HG02870 (cell line): ENCODE measurements at regions not wholly inside any gene's neighbourhood (a gene's known extent, or its start where the extent isn't known, plus 50 kb on each side); places are given as distances from the start of the nearest gene placed in this dataset.

Experiments
- ATAC-seq: cut with Tn5 transposase; IDR thresholded peaks from one replicate; pipeline ENCODE4 v1.9.1; 2021; ENCODE audit warnings: mild to moderate bottlenecking, moderate library complexity; ENCODE audit not compliant: unreplicated experiment

DNA sequence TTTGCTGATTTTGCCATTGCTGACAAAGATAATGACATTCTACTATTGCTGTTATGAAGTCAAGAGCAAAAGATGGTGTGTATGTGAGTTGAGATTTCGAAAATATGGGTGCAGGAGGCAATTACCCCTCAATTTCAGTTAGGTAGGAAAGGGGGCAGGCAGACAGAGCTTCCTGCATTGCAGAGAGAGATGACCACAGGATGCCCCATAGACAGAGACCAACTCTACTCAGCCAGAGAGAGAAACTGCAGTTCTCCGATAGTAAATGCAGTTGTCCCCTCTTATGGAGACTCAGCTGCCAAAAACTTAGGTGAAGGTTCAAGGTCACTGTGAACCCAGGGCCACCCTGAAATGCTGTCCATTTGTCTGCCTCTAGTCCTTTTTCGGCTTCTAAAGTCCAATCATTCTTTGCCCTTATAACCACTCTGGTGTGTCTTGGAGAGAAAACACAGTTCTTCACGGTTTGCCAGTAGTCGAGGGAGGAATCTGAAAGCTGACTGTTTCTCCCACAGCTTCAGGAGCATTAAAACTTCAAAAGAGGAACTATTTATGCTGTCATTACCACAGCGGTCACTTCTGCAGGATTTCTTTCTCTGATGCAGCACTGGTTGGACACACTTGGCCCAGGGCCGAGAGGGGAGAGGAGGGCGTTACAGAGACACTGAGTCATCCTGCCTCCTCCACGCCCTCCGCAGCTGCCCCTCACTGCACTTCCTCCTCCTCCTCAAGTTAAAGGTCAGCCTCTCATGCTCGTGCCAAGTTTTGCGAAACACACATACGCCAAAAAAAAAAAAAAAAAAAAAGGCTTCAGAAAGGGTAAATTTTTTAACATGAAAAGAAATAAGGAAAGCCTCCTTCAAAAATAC is 264.3 kb downstream of the FOXO1 start:
- peak; percentile 91 for ATAC-seq

DNA sequence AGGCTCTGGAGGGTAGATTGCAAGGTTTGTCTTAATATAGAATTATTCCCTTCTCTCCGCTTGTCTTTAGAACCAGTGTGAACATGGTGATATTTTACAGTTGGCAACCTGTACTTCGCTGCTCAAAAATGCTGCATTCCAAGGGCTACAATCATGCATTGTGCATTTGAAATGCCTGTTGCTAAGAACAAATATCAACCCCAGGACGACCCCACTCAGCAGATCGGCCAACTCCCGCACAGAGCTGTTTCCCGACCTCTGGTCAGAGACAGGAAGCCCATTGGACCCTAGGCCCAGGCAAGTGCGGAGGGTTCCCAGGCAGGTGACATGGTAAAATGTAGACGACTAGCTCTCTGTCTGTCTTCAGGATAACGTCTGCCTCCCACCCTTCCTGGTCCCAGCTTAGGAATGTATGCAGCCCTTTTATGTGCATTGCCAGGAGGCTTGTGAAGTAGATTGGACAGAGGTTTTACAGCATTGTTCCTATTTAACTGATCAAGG is 263.5 kb downstream of the FOXO1 start:
- no peak for ATAC-seq

DNA sequence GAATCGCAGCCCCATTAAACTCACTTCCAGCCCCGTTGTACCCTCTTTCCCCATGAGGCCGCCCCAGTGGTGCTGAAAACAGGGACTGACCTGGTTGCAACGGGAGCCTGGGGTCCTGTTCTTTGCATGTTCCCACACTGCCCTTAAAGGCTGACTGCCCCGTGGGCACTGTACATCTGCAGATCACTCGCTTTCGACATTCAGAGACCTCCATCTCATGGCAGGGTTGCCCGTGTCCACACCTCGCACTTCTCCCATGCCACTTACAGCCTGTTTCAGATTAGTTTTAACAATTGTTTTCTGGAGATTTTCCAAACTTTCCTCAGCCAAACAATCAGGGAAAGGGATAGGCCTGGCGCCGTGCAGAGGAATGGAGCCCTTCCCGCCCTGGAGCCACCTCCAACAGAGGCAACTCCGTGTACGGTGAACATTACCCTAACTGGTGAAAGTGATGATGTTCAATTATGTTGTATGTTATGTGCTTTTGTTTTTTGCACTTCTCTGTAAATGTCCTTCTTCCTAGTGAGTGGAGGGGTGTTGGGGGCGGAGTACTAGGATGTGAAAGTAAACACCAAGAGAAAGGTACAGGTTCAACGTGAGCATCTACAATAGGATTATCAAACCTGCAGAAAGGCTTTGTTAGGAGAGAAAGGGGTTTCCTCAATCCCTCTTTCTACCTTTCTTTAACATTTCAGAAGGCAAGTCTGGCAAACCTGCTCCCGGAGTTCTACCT is 262.8 kb downstream of the FOXO1 start:
- no peak for ATAC-seq

DNA sequence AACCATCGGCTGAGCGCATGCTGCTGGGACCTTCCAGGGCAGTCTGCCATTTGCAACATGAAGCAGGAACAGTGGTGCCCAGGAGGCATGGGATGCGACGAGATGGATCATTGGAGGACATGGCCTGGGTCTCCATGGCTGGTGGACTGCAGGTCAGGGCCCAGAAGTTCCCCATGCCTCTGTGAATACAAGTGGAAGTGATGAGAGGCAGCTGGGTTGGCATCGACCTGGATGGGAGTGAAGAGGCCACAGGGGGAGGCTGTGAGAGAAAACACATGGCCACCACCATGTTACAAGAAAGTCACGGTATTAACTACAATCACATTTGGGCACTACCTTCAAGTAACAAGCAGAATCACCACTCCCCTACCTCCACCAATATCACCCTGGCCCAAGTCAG is 262.0 kb downstream of the FOXO1 start:
- ATAC-seq: no peak

DNA sequence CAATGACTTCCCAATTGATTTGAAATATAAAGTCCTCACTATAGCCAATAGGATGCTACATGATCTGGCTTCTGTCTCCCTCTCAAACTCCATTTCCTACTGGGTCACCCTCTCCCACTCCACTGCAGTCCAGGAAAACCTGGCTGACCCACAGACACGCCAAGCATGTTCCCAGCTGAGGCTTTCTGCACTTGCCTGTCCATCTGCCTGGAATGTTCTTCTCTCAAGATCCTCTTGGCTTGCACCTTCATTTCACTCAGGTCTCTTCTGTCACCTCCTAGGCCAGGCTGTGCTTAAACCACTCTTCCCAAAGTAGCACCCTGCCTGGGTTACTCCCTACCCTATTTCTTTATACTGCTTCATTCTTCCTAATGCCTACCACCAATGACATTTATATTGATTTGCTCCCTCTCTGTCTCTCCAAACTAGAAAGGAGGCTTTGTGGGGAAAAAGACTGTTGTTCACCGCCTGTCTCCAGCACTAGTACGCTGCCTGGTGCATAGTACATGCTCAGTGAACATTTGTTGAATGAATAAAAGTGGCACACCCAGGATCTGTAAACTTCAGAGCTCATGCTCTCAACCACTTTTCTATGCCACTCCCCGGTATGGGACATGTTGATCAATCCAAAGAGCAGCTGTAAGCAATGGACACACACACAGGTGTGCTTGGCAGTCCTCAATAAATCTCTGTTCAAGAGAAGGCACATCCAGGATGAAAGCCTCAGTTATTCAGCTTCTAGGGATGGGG is 261.3 kb downstream of the FOXO1 start:
- ATAC-seq: no peak

DNA sequence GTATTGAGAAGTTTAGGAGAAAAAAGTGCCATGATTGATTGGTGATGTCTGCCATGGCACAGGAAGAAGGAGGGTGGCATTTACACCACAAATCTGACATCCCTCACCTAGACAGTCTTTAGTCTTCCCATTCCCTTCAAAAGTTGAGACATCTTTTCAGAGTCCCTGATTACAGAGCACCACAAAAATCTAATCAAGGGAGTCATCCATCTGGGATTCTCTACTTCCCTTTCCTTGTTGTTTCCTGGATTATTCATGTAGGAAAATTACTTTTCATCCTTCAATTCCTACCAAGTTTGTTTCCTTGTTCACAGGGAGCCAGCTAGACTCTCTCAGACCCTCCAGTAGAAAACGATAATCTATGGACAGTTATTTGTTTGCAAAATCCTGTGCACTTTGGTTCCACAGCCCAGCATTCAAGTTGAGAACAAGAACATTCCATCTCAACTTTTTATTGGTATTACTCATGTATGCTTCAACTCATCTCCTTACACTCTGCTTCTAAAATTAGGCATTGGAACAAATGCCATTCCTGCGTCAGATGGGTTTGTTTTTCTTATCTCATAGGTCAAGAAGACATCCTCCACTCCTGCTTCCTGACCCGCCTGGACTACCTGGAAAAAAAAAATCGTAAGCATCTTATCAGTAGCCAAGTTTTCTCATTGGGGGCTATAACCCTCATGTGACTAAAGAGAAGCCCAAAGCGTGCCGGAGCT is 259.9 kb downstream of the FOXO1 start:
- no peak for ATAC-seq

DNA sequence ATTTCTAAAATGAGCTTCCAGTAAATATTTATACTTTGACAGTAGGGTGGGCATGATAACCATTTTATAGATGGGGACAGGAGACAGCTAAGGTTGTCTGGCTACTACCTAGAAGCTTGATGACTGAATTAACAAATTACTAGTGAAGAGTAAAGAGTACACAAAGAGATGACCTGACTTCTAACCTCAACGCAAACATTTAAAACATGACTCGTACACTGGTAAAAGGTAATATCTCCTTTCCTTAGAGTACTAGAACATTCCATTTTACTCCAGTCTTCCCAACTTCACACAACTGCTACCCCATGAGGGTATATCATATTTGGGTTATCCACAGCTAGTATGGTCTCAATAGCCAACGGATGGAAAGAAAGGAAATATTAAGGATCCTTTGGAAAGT is 258.9 kb downstream of the FOXO1 start:
- no peak for ATAC-seq

DNA sequence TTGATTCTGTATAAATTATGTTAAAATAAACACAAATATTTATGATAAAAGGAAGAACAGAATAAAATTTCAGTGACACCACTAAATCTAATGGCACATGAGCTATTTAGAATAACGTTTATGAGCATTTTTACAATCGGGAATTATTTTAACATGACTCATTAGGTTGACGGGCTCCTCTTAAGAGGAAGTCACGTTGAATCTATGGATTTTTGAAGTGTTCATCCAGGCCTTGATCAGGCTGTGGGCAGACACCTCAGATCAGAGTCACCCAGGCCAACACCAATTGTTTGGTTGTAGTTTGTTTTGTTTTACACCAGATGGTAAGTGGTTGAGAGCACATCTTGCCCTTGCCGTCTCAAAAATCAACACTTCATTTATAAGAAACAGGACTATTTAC is 257.8 kb downstream of the FOXO1 start:
- ATAC-seq: no peak

DNA sequence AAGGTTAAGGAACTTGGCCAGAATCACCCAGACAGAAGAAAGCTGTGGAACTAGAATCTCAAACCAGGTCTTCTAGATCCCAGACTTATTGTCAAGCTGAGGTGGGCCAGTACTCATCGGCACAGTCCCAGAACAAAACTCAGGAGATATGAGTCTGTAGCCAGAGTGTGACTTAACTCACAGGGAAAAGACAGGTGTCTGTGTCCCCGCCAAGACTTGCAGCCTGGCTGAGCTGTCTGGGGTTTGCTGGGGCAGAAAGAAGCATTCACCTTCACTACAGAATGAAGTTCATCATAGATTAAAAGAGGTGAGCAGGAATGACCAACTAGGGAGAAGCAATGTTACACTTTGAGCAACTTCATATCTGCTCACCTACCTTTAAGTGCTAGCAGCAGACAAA is 257.2 kb downstream of the FOXO1 start:
- ATAC-seq: no peak

DNA sequence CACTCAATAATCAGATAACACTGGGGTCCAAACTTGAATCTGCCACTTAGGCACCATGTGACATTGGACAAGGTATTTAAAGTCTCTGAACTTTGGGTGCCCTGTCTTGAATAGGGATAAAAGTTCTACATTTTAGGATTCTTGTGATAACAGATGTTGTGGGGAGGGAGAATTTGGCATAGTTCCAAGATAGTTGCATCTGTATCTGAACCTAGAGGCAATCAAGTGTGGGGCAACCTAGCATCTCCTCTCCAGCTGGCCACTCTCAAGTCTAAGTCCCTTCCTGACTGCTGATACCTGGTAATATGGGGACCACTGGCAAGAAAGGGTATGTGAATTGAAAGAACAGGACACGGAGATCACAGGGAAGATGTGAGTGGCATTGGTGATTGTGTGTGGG is 256.1 kb downstream of the FOXO1 start:
- ATAC-seq: no peak

DNA sequence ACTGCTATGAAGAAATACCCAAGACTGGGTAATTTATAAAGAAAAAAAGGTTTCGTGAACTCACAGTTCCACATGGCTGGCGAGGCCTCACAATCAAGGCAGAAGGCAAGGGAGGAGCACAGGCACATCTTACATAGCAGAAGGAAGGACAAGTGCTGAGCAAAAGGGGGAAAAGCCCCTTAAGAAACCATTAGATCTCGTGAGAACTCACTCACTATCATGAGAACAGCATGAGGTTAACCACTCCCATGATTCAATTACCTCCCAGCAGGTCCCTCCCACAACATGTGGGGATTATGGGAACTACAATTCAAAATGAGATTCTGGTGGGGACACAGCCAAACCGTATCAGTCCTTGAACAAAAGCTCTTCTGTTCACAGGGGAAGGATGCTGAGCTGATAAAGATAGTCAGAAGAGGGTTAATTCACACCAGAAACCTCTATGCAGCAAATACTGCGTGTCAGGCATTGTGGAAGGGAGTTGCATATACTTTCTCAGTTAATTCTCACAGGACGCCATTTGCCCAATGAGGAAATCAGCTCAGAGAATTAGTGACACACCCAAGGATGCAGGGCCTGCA is 246.2 kb downstream of the FOXO1 start:
- no peak for ATAC-seq

DNA sequence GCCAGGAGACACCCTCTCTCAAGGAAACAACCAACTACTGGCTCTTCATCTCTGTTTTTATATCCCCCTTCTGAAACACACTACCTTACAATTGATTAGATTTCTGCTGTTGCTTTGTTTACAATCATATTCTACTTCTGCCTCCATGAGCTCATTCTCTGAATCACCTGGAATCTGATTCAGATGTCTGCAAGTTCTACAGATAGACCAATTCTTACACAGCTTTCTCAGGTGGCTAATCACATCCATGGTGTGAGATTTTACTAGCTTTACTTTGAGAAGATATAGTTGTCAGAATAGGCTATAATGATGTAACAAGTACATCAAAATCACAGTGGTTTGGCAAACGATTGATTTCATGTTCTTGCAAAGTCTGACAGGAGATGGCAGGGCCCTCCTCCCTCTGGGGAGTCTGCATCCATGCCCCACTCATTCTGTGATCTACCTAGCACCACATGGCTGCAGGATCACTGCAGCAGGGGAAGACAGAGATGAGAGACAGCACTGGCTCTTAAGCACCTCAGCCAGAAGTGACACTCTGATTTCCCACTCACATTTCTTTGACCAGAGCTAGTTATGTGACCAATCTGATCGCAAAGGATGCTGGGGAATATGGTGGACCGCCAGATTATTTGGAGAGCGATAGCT is 243.7 kb downstream of the FOXO1 start:
- ATAC-seq: no peak

DNA sequence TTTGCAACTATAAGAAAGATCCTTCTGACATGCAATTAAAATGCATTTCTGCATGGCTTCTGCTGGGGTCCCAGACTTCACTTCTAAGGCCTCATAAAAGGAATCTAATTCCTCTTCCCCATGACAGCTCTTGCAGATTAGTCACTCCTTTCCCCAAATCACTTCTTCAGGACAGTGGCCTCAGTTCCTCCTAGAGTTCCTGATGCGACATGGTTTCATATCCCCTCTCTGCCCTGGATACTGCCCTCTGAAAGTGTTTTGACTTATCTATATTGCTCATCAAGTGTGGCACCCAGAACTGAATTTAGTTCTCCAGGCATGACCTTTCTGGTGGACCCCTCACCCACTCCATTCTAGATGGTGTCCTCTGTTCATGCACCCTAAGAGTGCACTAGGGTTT is 238.1 kb downstream of the FOXO1 start:
- no peak for ATAC-seq

DNA sequence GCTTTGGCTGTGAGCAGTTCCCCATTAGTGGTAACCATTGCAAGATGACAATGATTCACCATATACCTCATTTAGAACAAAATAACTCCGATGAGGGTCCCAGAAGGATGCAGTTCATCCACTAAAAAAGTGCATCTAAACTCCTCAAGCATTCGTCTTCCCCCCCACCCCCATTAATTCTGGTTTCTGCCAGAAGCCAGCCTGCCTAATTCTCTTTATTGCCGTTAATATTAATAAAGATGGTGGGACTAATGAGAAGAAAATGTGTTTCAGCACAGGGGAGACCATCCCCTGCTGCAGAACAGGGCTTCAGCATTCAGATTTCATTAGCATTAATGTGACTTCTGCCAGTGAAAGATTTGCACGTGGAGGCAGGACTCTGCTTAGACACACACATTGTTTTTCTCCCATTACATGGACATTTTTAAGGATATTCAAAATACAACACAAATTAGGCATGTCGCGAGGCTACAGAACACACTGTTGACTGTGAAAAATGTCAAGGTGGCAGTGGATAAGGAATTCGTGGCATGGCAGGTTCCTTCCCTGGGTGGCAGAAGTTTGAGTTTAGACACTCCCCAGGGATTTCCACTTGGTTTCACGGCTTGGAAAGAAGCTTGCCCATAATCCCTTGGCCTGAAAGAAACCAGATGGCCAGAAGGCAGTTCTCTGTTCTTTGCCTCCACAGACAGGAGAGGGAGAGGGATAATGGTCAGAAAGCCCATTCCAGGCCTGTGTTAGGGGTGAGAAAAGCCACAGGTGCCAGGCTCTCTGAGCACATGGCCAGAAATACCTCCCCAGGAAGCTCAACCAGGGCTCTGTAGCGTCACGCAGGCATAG is 236.5 kb downstream of the FOXO1 start:
- ATAC-seq: no peak

DNA sequence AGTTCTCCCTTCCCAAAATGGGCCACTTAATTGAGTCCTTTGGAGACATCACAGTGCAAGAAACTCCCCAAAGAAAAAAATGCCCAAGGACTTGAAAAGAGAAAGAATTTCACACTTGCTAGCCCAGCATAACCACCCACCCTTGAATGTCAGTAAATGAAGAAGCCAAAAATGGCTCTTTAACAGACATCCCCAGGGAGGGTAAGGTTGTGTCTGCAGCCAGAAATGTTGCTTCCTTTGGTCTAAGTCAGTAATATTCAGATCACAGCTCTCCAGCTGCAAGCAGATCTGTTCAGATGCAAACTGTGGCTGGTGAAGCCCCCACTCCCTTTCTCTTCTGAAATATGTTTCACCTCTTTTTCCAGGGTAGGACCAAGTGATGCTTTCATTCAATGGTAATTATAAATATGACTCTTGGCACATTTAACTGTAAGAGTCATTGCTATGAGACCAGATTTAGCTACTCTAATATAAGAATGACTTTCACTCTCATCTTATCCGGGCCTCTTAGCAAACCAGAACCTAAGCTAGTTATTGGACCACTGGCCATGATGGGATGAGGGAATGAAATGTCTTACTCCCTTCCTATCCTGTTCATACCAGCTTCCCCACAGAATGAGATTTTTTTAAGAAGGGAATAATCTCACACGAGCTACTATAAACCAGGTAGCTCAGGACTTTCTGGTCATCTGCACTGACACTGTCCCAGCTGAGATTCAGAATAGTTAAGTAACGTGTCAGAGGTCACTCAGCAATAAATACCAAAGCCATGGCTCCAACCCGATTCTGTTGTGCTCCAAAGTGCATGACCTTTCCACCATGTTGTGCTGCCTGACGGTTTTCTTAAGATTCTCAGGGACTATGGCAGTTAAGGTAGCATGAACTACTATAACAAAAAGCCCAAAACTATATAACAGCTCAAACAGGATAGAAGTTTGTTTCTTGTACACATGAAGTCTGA is 234.1 kb downstream of the FOXO1 start:
- no peak for ATAC-seq

DNA sequence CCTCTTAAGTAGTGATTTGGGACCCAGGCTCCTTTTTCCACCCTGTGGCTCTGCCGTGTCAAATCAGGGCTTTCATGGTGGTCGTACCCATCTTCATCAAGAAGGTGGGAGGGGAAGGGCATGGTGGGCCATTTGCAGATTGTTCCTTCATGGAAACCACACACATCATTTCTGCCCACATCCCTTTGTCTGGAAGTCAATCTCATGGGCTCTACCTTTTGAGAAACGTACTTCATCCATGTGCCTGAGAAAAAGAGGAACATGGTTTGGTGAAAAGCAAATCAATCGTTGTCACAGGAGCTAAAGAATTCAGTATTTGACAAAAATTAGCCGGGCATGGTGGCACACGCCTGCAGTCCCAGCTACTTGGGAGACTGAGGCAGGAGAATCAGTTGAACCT is 233.4 kb downstream of the FOXO1 start:
- no peak for ATAC-seq

DNA sequence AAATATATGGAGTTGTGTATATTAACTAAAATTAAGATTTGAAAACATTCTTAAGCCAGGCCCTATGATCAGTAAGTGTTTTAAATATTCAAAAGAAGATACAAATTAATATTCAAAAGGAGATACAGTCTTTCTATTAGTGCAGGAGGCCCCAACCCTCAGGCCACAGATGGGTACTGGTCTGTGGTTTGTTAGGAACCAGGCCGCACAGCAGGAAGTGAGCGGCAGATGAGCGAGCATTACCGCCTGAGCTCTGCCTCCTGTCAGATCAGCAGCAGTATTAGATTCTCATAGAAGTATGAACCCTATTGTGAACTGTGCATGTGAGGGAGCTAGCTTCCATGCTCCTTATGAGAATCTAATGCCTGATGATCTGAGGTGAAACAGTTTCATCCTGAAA is 232.9 kb downstream of the FOXO1 start:
- ATAC-seq: no peak
